Fibroblast of skin of abdomen (primary cell): ENCODE measurements at regions not wholly inside any gene's neighbourhood (a gene's known extent, or its start where the extent isn't known, plus 50 kb on each side); places are given as distances from the start of the nearest gene placed in this dataset.
"Not testable (repeated sequence)": the region's sequence is repeated elsewhere in the genome, so short reads cannot be mapped to it uniquely, and the experiment has no call there.

Source experiments
- DNase-seq: peaks from one replicate; pipeline ENCODE4 v3.0.0-alpha.2; 2013

GRCh38 chr10:100612601-100613595 is 77.2 kb downstream of the HIF1AN start:
- DNase-seq = no peak

- no peak for DNase-seq
These were observed 78.1 kb downstream of the HIF1AN start for GRCh38 chr10:100613846-100614245.

GRCh38 chr10:100614429-100615095 is 78.8 kb downstream of the HIF1AN start:
- DNase-seq = no peak

- no peak for DNase-seq
These were observed 79.5 kb downstream of the HIF1AN start for GRCh38 chr10:100615241-100615640.

GRCh38 chr10:100615908-100616307 is 80.2 kb downstream of the HIF1AN start:
- no peak for DNase-seq

- DNase-seq = no peak
These were observed 82.4 kb downstream of the HIF1AN start for GRCh38 chr10:100618091-100618615.

- DNase-seq = no peak
These were observed 83.0 kb downstream of the HIF1AN start for GRCh38 chr10:100618632-100619255.

GRCh38 chr10:100620087-100620835 is 84.5 kb downstream of the HIF1AN start:
- no peak for DNase-seq

GRCh38 chr10:100621360-100622205 is 85.8 kb downstream of the HIF1AN start:
- DNase-seq = no peak

GRCh38 chr10:100622946-100623345 is 87.2 kb downstream of the HIF1AN start:
- no peak for DNase-seq

GRCh38 chr10:100623521-100624230 is 87.9 kb downstream of the HIF1AN start:
- DNase-seq = no peak

- no peak for DNase-seq
These were observed 88.6 kb downstream of the HIF1AN start for GRCh38 chr10:100624298-100624697.

- no peak for DNase-seq
These were observed 90.1 kb downstream of the HIF1AN start for GRCh38 chr10:100625816-100626215.

- DNase-seq = no peak
These were observed 92.3 kb downstream of the HIF1AN start for GRCh38 chr10:100628061-100628460.

- DNase-seq = no peak
These were observed 95.4 kb downstream of the HIF1AN start for GRCh38 chr10:100631192-100631591.

GRCh38 chr10:100632027-100632426 is 96.3 kb downstream of the HIF1AN start:
- no peak for DNase-seq

- DNase-seq = no peak
These were observed 98.3 kb downstream of the HIF1AN start for GRCh38 chr10:100634034-100634433.

- no peak for DNase-seq
These were observed 101.3 kb downstream of the HIF1AN start for GRCh38 chr10:100636848-100637553.

- no peak for DNase-seq
These were observed 102.0 kb downstream of the HIF1AN start for GRCh38 chr10:100637785-100638184.

- not testable (repeated sequence) for DNase-seq
These were observed 103.2 kb downstream of the HIF1AN start for GRCh38 chr10:100638969-100639368.
